ENCODE measurements at regions not wholly inside any gene's neighbourhood (a gene's known extent, or its start where the extent isn't known, plus 50 kb on each side); places are given as distances from the start of the nearest gene placed in this dataset.

DNA sequence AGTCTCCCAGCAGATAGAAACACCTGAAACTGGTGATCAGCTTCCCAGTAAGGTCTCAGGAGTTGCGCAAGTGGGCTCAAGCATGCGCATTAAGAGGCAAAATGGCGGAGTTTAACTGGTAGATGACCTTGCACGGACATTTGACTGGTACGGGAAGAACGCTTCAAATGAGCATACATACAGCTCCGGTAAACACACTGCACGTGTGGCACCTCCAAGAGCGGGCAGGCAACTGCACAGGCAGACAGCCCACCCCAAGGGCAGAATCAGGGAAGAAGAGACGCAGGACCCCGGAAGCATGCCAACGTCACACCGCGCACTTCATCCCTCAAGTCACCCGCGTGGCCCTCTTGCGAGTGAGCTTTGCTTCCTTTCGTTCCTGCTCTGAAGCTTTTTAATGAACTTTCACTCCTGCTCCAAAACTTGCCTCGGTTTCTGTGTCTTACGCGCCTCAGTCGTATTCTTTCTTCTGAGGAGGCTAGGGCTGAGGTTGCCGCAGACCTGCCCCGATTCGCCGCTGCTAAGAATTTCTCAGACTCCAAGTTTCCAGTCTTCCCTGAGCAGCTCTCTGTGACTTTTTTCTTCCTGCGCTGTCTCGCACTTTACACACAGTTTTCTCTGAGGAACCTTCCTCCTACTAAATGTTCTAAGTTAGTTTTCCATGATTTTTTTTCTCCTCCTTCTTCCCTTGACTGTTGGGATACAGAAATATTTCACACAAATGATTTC is 180.7 kb upstream of the ZFP42 start:
- ATAC-seq, result no peak
- intact Hi-C loops (cut with micrococcal nuclease; ENCODE audit: unreplicated experiment), result no loop called here
- Histone ChIP-seq H3K9me3 (ENCODE audit: low read length) (no peaks in the 10 kb centered on the region), H3K4me3 (replicated peaks in 1 of 3; ENCODE audit: insufficient read depth in 1 of 3, low read depth in 2 of 3, low read length in 3 of 3) (no peak overlapping the region), H3K27me3 (ENCODE audit: control insufficient read depth in 1 of 2, insufficient read depth in 2 of 2, low read length in 2 of 2) (no peaks in the 10 kb centered on the region), H3K79me2 (ENCODE audit: insufficient read depth, low read length) (no peaks in the 10 kb centered on the region), H3K27ac (ENCODE audit: extremely low read length, insufficient read depth, low read length) (no peak overlapping the region), H3K4me1 (ENCODE audit: insufficient read depth, low read length) (no peaks in the 10 kb centered on the region), H3K36me3 (replicated peaks in 1 of 2; ENCODE audit: control insufficient read depth in 1 of 2, insufficient read depth in 2 of 2, low read length in 2 of 2) (no peaks in the 10 kb centered on the region), H3K4me2 (ENCODE audit: low read depth, low read length) (0 out of 2 replicates have a peak overlapping the region, but pooled peaks have one; percentile 29), H3K9ac (ENCODE audit: insufficient read depth, low read depth, low read length) (no peak overlapping the region), H2AFZ (ENCODE audit: low read length) (no peak overlapping the region), H4K20me1 (ENCODE audit: insufficient read depth, low read length) (no peaks in the 10 kb centered on the region)
- POLR2A ChIA-PET, result no interaction called here
- no TSS peak for BruUV-seq (replicated peaks)
- FAIRE-seq, result no peak
- DNase-seq (ENCODE audit: low spot score), result no peak
- in situ Hi-C loops (cut with HindIII; ENCODE audit: extremely low pct_ligation_motif_present, low pct_unique_long_range_greater_than_20kb), result no loop called here
- CTCF ChIA-PET (ENCODE audit: low intra/inter-chr PET ratio, low total read pairs), result no interaction called here
- WGBS (ENCODE audit: low lambda C conversion rate), result 54% methylated on average over 19 of the region's 28 CpGs
- TF ChIP-seq, protein P1, sequence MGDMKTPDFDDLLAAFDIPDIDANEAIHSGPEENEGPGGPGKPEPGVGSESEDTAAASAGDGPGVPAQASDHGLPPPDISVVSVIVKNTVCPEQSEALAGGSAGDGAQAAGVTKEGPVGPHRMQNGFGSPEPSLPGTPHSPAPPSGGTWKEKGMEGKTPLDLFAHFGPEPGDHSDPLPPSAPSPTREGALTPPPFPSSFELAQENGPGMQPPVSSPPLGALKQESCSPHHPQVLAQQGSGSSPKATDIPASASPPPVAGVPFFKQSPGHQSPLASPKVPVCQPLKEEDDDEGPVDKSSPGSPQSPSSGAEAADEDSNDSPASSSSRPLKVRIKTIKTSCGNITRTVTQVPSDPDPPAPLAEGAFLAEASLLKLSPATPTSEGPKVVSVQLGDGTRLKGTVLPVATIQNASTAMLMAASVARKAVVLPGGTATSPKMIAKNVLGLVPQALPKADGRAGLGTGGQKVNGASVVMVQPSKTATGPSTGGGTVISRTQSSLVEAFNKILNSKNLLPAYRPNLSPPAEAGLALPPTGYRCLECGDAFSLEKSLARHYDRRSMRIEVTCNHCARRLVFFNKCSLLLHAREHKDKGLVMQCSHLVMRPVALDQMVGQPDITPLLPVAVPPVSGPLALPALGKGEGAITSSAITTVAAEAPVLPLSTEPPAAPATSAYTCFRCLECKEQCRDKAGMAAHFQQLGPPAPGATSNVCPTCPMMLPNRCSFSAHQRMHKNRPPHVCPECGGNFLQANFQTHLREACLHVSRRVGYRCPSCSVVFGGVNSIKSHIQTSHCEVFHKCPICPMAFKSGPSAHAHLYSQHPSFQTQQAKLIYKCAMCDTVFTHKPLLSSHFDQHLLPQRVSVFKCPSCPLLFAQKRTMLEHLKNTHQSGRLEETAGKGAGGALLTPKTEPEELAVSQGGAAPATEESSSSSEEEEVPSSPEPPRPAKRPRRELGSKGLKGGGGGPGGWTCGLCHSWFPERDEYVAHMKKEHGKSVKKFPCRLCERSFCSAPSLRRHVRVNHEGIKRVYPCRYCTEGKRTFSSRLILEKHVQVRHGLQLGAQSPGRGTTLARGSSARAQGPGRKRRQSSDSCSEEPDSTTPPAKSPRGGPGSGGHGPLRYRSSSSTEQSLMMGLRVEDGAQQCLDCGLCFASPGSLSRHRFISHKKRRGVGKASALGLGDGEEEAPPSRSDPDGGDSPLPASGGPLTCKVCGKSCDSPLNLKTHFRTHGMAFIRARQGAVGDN (CRISPR knock-in tag; IDR thresholded peaks at IDR 0.05), result no peak
- TF ChIP-seq ARID2 (CRISPR knock-in tag; IDR thresholded peaks at IDR 0.05; ENCODE audit: borderline replicate concordance) (no peak), SRY (CRISPR knock-in tag; IDR thresholded peaks at IDR 0.05) (no peak), REPIN1 (CRISPR knock-in tag; IDR thresholded peaks at IDR 0.05; ENCODE audit: borderline replicate concordance, low read depth) (no peak), SNRNP70 (IDR thresholded peaks at IDR 0.05; ENCODE audit: low read depth, low read length) (no peak), FOXA1 (IDR thresholded peaks at IDR 0.05) (no peak), FOXA1 (CRISPR knock-in tag; IDR thresholded peaks at IDR 0.05) (no peak)
- TF ChIP-seq, protein P2, sequence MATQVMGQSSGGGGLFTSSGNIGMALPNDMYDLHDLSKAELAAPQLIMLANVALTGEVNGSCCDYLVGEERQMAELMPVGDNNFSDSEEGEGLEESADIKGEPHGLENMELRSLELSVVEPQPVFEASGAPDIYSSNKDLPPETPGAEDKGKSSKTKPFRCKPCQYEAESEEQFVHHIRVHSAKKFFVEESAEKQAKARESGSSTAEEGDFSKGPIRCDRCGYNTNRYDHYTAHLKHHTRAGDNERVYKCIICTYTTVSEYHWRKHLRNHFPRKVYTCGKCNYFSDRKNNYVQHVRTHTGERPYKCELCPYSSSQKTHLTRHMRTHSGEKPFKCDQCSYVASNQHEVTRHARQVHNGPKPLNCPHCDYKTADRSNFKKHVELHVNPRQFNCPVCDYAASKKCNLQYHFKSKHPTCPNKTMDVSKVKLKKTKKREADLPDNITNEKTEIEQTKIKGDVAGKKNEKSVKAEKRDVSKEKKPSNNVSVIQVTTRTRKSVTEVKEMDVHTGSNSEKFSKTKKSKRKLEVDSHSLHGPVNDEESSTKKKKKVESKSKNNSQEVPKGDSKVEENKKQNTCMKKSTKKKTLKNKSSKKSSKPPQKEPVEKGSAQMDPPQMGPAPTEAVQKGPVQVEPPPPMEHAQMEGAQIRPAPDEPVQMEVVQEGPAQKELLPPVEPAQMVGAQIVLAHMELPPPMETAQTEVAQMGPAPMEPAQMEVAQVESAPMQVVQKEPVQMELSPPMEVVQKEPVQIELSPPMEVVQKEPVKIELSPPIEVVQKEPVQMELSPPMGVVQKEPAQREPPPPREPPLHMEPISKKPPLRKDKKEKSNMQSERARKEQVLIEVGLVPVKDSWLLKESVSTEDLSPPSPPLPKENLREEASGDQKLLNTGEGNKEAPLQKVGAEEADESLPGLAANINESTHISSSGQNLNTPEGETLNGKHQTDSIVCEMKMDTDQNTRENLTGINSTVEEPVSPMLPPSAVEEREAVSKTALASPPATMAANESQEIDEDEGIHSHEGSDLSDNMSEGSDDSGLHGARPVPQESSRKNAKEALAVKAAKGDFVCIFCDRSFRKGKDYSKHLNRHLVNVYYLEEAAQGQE (IDR thresholded peaks at IDR 0.05; ENCODE audit: borderline replicate concordance in 1 of 2, low read depth in 1 of 2, low read length in 2 of 2), result no peak
- TF ChIP-seq, protein P3, sequence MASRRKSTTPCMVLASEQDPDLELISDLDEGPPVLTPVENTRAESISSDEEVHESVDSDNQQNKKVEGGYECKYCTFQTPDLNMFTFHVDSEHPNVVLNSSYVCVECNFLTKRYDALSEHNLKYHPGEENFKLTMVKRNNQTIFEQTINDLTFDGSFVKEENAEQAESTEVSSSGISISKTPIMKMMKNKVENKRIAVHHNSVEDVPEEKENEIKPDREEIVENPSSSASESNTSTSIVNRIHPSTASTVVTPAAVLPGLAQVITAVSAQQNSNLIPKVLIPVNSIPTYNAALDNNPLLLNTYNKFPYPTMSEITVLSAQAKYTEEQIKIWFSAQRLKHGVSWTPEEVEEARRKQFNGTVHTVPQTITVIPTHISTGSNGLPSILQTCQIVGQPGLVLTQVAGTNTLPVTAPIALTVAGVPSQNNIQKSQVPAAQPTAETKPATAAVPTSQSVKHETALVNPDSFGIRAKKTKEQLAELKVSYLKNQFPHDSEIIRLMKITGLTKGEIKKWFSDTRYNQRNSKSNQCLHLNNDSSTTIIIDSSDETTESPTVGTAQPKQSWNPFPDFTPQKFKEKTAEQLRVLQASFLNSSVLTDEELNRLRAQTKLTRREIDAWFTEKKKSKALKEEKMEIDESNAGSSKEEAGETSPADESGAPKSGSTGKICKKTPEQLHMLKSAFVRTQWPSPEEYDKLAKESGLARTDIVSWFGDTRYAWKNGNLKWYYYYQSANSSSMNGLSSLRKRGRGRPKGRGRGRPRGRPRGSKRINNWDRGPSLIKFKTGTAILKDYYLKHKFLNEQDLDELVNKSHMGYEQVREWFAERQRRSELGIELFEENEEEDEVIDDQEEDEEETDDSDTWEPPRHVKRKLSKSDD (CRISPR knock-in tag; IDR thresholded peaks at IDR 0.05; ENCODE audit: low read depth), result no peak
- TF ChIP-seq, protein P4, sequence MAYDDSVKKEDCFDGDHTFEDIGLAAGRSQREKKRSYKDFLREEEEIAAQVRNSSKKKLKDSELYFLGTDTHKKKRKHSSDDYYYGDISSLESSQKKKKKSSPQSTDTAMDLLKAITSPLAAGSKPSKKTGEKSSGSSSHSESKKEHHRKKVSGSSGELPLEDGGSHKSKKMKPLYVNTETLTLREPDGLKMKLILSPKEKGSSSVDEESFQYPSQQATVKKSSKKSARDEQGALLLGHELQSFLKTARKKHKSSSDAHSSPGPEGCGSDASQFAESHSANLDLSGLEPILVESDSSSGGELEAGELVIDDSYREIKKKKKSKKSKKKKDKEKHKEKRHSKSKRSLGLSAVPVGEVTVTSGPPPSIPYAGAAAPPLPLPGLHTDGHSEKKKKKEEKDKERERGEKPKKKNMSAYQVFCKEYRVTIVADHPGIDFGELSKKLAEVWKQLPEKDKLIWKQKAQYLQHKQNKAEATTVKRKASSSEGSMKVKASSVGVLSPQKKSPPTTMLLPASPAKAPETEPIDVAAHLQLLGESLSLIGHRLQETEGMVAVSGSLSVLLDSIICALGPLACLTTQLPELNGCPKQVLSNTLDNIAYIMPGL (CRISPR knock-in tag; IDR thresholded peaks at IDR 0.05; ENCODE audit: borderline replicate concordance in 1 of 2, low read depth in 1 of 2), result no peak
